GM23338 (cell line): ENCODE measurements at regions not wholly inside any gene's neighbourhood (a gene's known extent, or its start where the extent isn't known, plus 50 kb on each side); places are given as distances from the start of the nearest gene placed in this dataset.

Source experiments
- ATAC-seq: fragments of 200-7000 bp; cut with Tn5 transposase; 3 replicates; pipeline ENCODE4 v1.9.1; 2020
- DNase-seq: peaks from one replicate; pipeline ENCODE4 v3.0.0-alpha.2; 2015; ENCODE audit warnings: low spot score
- H2AFZ ChIP-seq: fragments of 200-600 bp; sonication (generic); 2 replicates; pipeline ENCODE4 v1.8.0; 2016; ENCODE audit warnings: antibody characterized with exemption, mild to moderate bottlenecking, moderate library complexity
- H3F3A ChIP-seq: fragments of 200-600 bp; sonication (generic); replicated peaks from 2 replicates; pipeline ENCODE4 v1.8.0; 2017; ENCODE audit warnings: antibody characterized with exemption, mixed run types, low read depth
- H3K27ac ChIP-seq: fragments of 200-600 bp; sonication (generic); 2 replicates; pipeline ENCODE4 v1.6.1; 2016; ENCODE audit warnings: low read depth
- H3K27me3 ChIP-seq: fragments of 200-600 bp; sonication (generic); 2 replicates; pipeline ENCODE4 v1.8.0; 2016; ENCODE audit warnings: mild to moderate bottlenecking, mixed run types, moderate library complexity; ENCODE audit not compliant: insufficient read depth
- H3K36me3 ChIP-seq: fragments of 200-600 bp; sonication (generic); 2 replicates; pipeline ENCODE4 v1.8.0; 2016; ENCODE audit warnings: mild to moderate bottlenecking; ENCODE audit not compliant: insufficient read depth
- H3K4me1 ChIP-seq: fragments of 200-600 bp; sonication (generic); 2 replicates; pipeline ENCODE4 v1.8.0; 2016; ENCODE audit warnings: mild to moderate bottlenecking, moderate library complexity; ENCODE audit not compliant: insufficient read depth
- H3K4me2 ChIP-seq: fragments of 200-600 bp; sonication (generic); 2 replicates; pipeline ENCODE4 v1.7.1; 2017; ENCODE audit warnings: mixed run types
- H3K4me3 ChIP-seq: fragments of 200-600 bp; sonication (generic); 2 replicates; pipeline ENCODE4 v1.6.1; 2016; ENCODE audit warnings: mixed run types
- H3K79me2 ChIP-seq: fragments of 200-600 bp; sonication (generic); replicated peaks from 2 replicates; pipeline ENCODE4 v1.8.0; 2017; ENCODE audit warnings: mild to moderate bottlenecking; ENCODE audit not compliant: insufficient read depth
- H3K9me2 ChIP-seq: fragments of 200-600 bp; sonication (generic); 2 replicates; pipeline ENCODE4 v1.8.0; 2017; ENCODE audit not compliant: insufficient read depth
- H4K20me1 ChIP-seq: fragments of 200-600 bp; sonication (generic); replicated peaks from 2 replicates; pipeline ENCODE4 v1.8.0; 2017; ENCODE audit warnings: mild to moderate bottlenecking; ENCODE audit not compliant: insufficient read depth
- H3K27ac Mint-ChIP-seq: 2 replicates; pipeline ENCODE4 v1.8.0; 2020; ENCODE audit warnings: inconsistent platforms, mild to moderate bottlenecking, moderate library complexity, mixed read lengths
- H3K27me3 Mint-ChIP-seq: 3 replicates; pipeline ENCODE4 v1.8.0; 2022; ENCODE audit warnings: low read depth, mild to moderate bottlenecking, moderate library complexity, mixed read lengths, inconsistent platforms; ENCODE audit not compliant: insufficient read depth, poor library complexity
- H3K36me3 Mint-ChIP-seq: 3 replicates; pipeline ENCODE4 v1.8.0; 2021; ENCODE audit warnings: low read depth, mild to moderate bottlenecking, inconsistent platforms, moderate library complexity, mixed read lengths
- H3K4me1 Mint-ChIP-seq: 3 replicates; pipeline ENCODE4 v1.8.0; 2020; ENCODE audit warnings: mild to moderate bottlenecking, inconsistent platforms, mixed read lengths
- H3K4me3 Mint-ChIP-seq: 3 replicates; pipeline ENCODE4 v1.8.0; 2021; ENCODE audit warnings: moderate library complexity, mild to moderate bottlenecking, inconsistent platforms, mixed read lengths
- H3K9me3 Mint-ChIP-seq: 3 replicates; pipeline ENCODE4 v1.8.0; 2020; ENCODE audit warnings: moderate library complexity, mild to moderate bottlenecking, inconsistent platforms, mixed read lengths
- CREB1 ChIP-seq: fragments of 250-450 bp; sonication (Bioruptor Pico); IDR thresholded peaks from 2 replicates; pipeline ENCODE4 v1.5.0; 2020; ENCODE audit warnings: low read depth, mild to moderate bottlenecking, moderate library complexity
- EZH2 ChIP-seq: fragments of 200-600 bp; sonication (generic); IDR thresholded peaks from one replicate; pipeline ENCODE4 v1.8.0; 2017; ENCODE audit warnings: antibody characterized with exemption, mild to moderate bottlenecking, low read depth; ENCODE audit not compliant: unreplicated experiment
- EZH2phosphoT487 ChIP-seq: fragments of 200-600 bp; sonication (generic); IDR thresholded peaks from one replicate; pipeline ENCODE4 v1.8.1; 2018; ENCODE audit warnings: antibody characterized with exemption; ENCODE audit not compliant: unreplicated experiment
- JUNB ChIP-seq: IDR thresholded peaks from one replicate; pipeline ENCODE4 v1.6.1; 2016; ENCODE audit warnings: antibody characterized with exemption; ENCODE audit not compliant: unreplicated experiment
- NANOG ChIP-seq: IDR thresholded peaks from 2 replicates; pipeline ENCODE4 v1.6.1; 2016; ENCODE audit warnings: antibody characterized with exemption, borderline replicate concordance
- POLR2AphosphoS5 ChIP-seq: IDR thresholded peaks from 2 replicates; pipeline ENCODE4 v1.6.1; 2016; ENCODE audit warnings: antibody characterized with exemption, low read depth
- STAT1 ChIP-seq: IDR thresholded peaks from one replicate; pipeline ENCODE4 v1.6.1; 2016; ENCODE audit warnings: antibody characterized with exemption; ENCODE audit not compliant: unreplicated experiment
- ZNF114 ChIP-seq: fragments of 250-450 bp; sonication (Bioruptor Pico); IDR thresholded peaks from 2 replicates; pipeline ENCODE4 v1.5.0; 2020; ENCODE audit warnings: mild to moderate bottlenecking, moderate library complexity
- ZNF331 ChIP-seq: fragments of 250-450 bp; sonication (Bioruptor Pico); IDR thresholded peaks from 2 replicates; pipeline ENCODE4 v1.5.0; 2020; ENCODE audit warnings: low read depth, mild to moderate bottlenecking, moderate library complexity
- TF ChIP-seq, protein P1 (sequence below): IDR thresholded peaks from one replicate; pipeline ENCODE4 v1.6.1; 2018; ENCODE audit warnings: antibody characterized with exemption; ENCODE audit not compliant: unreplicated experiment
- TF ChIP-seq, protein P2 (sequence below): IDR thresholded peaks from 2 replicates; pipeline ENCODE4 v1.6.1; 2016; ENCODE audit warnings: antibody characterized with exemption
- TF ChIP-seq, protein P3 (sequence below), 2 experiments: fragments of 200-600 bp in 1 of 2; sonication (generic) in 1 of 2; conservative IDR thresholded peaks; 2 replicates each; pipeline versions ENCODE4 v1.5.1 to v1.6.1; 2016 to 2017; ENCODE audit warnings: antibody characterized with exemption in 2 of 2, low read depth in 2 of 2, mild to moderate bottlenecking in 2 of 2, moderate library complexity in 1 of 2

DNA sequence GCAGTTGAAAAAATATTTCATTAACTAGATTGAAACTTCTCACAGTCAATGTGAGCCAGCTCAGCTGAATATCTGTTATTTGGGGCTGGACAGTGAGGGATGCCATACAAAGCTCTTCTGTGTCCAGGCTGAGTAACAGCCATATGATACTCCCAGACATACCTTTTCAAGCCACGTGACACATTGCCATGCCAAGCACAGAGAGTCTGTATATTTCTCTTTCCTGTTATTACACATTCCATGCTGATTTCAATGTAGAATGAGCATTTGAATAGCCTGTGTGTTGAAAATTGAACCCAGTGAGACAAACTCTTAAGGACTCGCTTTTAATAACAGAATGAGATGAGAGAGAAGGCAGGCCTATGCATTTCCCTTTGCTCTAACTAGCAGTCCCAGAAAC is 334.7 kb upstream of the RASGRP1 start (continued):
- no peak for TF ChIP-seq NANOG
- TF ChIP-seq EZH2, result no peak
- no peak for TF ChIP-seq ZNF331 (CRISPR knock-in tag)
- TF ChIP-seq, protein P1, sequence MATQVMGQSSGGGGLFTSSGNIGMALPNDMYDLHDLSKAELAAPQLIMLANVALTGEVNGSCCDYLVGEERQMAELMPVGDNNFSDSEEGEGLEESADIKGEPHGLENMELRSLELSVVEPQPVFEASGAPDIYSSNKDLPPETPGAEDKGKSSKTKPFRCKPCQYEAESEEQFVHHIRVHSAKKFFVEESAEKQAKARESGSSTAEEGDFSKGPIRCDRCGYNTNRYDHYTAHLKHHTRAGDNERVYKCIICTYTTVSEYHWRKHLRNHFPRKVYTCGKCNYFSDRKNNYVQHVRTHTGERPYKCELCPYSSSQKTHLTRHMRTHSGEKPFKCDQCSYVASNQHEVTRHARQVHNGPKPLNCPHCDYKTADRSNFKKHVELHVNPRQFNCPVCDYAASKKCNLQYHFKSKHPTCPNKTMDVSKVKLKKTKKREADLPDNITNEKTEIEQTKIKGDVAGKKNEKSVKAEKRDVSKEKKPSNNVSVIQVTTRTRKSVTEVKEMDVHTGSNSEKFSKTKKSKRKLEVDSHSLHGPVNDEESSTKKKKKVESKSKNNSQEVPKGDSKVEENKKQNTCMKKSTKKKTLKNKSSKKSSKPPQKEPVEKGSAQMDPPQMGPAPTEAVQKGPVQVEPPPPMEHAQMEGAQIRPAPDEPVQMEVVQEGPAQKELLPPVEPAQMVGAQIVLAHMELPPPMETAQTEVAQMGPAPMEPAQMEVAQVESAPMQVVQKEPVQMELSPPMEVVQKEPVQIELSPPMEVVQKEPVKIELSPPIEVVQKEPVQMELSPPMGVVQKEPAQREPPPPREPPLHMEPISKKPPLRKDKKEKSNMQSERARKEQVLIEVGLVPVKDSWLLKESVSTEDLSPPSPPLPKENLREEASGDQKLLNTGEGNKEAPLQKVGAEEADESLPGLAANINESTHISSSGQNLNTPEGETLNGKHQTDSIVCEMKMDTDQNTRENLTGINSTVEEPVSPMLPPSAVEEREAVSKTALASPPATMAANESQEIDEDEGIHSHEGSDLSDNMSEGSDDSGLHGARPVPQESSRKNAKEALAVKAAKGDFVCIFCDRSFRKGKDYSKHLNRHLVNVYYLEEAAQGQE, result no peak
- TF ChIP-seq, protein P2, sequence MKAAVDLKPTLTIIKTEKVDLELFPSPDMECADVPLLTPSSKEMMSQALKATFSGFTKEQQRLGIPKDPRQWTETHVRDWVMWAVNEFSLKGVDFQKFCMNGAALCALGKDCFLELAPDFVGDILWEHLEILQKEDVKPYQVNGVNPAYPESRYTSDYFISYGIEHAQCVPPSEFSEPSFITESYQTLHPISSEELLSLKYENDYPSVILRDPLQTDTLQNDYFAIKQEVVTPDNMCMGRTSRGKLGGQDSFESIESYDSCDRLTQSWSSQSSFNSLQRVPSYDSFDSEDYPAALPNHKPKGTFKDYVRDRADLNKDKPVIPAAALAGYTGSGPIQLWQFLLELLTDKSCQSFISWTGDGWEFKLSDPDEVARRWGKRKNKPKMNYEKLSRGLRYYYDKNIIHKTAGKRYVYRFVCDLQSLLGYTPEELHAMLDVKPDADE, result no peak
- no peak for TF ChIP-seq POLR2AphosphoS5
- TF ChIP-seq EZH2phosphoT487, result no peak

DNA sequence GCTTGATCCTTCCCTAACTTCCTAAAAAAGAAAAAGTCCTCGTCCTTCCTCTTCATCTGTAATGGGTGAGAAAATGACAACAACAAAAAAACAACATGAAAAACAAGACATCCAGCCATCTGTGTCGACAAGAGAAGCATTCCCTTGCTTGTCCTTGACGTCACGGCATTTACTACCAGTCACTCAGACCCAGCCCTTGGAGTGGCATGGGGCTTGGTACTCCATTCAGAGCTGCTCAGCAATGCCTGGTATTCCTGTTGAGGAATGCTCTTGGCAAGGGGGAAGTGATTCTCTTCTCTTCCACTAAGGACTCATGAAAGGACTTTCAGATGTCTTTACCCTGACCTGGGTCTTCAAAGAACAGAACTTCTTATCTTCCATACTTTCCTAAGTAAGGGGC is 339.7 kb upstream of the RASGRP1 start:
- H3K9me3 Mint-ChIP-seq, result peaks cover 5% of the 10 kb centered on the region
- H3K27me3 Mint-ChIP-seq, result peaks cover 3% of the 10 kb centered on the region
- Histone ChIP-seq H3K4me1 (peaks cover 5% of the 10 kb centered on the region; the same call in 1 of the 2 replicates), H3K27ac (no peak overlapping the region), H3K27me3 (no peaks in the 10 kb centered on the region), H3K9me2 (no peaks in the 10 kb centered on the region), H3K79me2 (no peaks in the 10 kb centered on the region), H3K4me3 (no peak overlapping the region), H2AFZ (no peak overlapping the region), H3F3A (no peaks in the 10 kb centered on the region), H3K4me2 (no peak overlapping the region), H4K20me1 (no peaks in the 10 kb centered on the region), H3K36me3 (no peaks in the 10 kb centered on the region)
- no peak for ATAC-seq
- peak; percentile 7 for DNase-seq
- peaks cover 5% of the 10 kb centered on the region; the same call in 2 of the 3 replicates for H3K4me1 Mint-ChIP-seq
- H3K36me3 Mint-ChIP-seq, result no peaks in the 10 kb centered on the region
- no peak overlapping the region for H3K27ac Mint-ChIP-seq
- no peak overlapping the region for H3K4me3 Mint-ChIP-seq
- TF ChIP-seq JUNB, result no peak
- no peak for TF ChIP-seq POLR2AphosphoS5
- no peak for TF ChIP-seq NANOG
- TF ChIP-seq, protein P3, sequence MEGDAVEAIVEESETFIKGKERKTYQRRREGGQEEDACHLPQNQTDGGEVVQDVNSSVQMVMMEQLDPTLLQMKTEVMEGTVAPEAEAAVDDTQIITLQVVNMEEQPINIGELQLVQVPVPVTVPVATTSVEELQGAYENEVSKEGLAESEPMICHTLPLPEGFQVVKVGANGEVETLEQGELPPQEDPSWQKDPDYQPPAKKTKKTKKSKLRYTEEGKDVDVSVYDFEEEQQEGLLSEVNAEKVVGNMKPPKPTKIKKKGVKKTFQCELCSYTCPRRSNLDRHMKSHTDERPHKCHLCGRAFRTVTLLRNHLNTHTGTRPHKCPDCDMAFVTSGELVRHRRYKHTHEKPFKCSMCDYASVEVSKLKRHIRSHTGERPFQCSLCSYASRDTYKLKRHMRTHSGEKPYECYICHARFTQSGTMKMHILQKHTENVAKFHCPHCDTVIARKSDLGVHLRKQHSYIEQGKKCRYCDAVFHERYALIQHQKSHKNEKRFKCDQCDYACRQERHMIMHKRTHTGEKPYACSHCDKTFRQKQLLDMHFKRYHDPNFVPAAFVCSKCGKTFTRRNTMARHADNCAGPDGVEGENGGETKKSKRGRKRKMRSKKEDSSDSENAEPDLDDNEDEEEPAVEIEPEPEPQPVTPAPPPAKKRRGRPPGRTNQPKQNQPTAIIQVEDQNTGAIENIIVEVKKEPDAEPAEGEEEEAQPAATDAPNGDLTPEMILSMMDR (conservative IDR thresholded peaks at IDR 0.05; ENCODE audit: low read depth in 2 of 2), result no peak
- TF ChIP-seq, protein P2, result no peak
- no peak for TF ChIP-seq STAT1
- no peak for TF ChIP-seq ZNF114 (CRISPR knock-in tag)
- TF ChIP-seq, protein P1, result no peak
- TF ChIP-seq EZH2, result no peak
- no peak for TF ChIP-seq EZH2phosphoT487
- no peak for TF ChIP-seq CREB1
- no peak for TF ChIP-seq ZNF331 (CRISPR knock-in tag)
